GM12891 (cell line): ENCODE measurements at regions not wholly inside any gene's neighbourhood (a gene's known extent, or its start where the extent isn't known, plus 50 kb on each side); places are given as distances from the start of the nearest gene placed in this dataset.
A peak's percentile ranks its signal among the peaks of the same experiment; 100 is the strongest.

Experiments used
- DNase-seq: peaks from one replicate; pipeline ENCODE4 v3.0.0; 2011; ENCODE audit warnings: low spot score; ENCODE audit not compliant: insufficient read length
- FAIRE-seq: peaks from 2 replicates; lab custom pipeline; 2011; peaks lifted over from hg19 to GRCh38; lab: Jason Lieb, UNC
- PAX5 ChIP-seq: IDR thresholded peaks from 2 replicates; pipeline ENCODE4 v1.6.1; 2011; ENCODE audit warnings: low read length, moderate library complexity, mild to moderate bottlenecking; ENCODE audit not compliant: insufficient read depth, severe bottlenecking
- POLR2A ChIP-seq: IDR thresholded peaks from 2 replicates; pipeline ENCODE4 v1.6.1; 2011; ENCODE audit warnings: low read depth, low read length, control low read depth
- POLR2AphosphoS5 ChIP-seq: IDR thresholded peaks from 2 replicates; pipeline ENCODE4 v1.6.1; 2011; ENCODE audit warnings: low read depth, low read length, control low read depth
- POU2F2 ChIP-seq: IDR thresholded peaks from 2 replicates; pipeline ENCODE4 v1.6.1; 2011; ENCODE audit warnings: low read depth, mild to moderate bottlenecking, control low read depth, low read length, moderate library complexity
- SPI1 ChIP-seq: IDR thresholded peaks from 2 replicates; pipeline ENCODE4 v1.6.1; 2011; ENCODE audit warnings: low read depth, low read length, control low read depth
- TAF1 ChIP-seq: IDR thresholded peaks from 2 replicates; pipeline ENCODE4 v1.6.1; 2011; ENCODE audit warnings: low read depth, low read length, control low read depth

DNA sequence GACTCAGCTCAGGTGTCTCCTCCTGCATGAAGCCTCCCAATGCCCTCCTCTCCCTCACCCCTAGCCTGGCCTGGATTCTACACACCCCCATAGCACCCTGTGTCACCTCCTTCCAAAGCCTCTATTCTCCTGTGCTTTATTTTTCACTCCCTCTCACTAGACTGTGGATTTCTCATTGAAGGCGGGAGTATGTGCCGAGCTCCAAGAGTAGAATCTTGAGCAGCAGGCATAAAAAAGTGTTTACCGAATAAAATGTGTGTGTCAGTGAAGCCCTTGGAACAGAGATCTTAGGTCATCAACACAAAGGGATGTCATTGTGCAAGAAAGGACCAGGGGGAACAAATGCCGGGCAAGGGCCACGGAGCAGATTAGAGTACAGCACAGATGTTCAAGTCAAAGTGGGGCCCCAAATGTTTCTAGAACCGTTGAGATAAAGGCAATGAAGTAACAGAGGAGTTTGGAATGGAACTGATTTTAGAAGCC, 106.1 kb upstream of the TMEM170B start:
- FAIRE-seq = no peak
- DNase-seq = no peak
- no peak for TF ChIP-seq POLR2A
- no peak for TF ChIP-seq SPI1
- TF ChIP-seq POLR2AphosphoS5 = no peak
- TF ChIP-seq PAX5 = no peak
- no peak for TF ChIP-seq TAF1
- no peak for TF ChIP-seq POU2F2

DNA sequence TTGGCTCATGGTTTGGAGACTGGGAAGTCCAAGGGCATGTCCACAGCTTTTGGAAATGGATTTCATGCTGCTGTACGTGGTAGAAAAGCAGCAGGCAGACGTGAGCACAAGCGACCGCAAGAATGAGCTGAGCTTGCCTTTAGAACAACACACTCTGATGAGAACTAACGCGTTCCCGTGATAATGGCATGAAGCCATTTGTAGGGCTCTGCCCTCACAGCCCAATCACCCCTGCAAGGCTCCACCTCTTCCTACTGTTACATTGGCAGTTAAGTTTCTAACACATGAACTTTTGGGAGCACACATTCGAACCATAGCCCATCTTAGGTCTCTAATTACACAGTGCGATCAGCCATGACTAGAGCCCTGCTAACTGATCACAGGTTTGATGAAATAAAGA, 107.5 kb upstream of the TMEM170B start:
- TF ChIP-seq PAX5 (no peak), SPI1 (no peak)
- FAIRE-seq (no peak), DNase-seq (no peak)

DNA sequence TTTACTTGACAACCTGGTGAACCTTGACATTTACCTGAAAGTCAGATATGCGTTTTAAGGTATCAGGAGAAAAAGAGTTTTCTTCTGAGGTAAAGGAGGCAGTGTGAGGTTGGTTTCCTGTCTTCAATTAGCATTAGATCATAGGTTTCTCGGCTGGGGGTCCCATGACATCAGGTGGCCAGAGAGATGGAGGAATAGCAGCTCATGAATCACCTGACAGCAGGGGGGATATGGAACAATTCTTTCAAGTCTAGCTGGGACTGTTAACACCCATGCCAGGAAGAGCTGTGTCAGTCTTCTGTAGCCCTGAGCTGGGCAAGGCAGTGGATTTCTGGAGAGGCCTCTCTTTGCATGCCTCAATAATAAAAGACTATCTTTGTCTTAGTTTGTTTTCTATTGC, 108.0 kb upstream of the TMEM170B start:
- no peak for TF ChIP-seq TAF1
- no peak for TF ChIP-seq SPI1
- no peak for TF ChIP-seq POLR2AphosphoS5
- no peak for TF ChIP-seq PAX5
- TF ChIP-seq POLR2A = no peak
- no peak for TF ChIP-seq POU2F2
- FAIRE-seq = peak; percentile 61
- DNase-seq = no peak

DNA sequence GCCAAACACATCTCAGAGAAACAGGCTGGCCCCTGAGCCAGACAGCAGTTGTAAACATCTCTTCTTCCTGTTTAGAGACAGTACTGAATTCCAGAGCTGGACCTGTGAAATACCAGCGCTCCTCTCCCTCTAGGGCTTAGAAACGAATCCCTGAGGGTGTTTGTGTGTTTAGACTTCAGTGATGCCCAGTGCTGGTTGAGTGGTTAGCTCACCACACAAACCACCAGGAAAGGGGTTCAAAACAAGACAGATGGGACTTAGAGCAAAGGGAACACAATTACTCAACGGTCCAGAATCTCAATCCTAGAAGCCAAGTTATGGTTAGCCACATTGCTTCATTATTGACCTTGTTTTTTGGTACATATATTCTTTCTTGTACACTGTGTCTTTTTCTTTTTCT, 108.7 kb upstream of the TMEM170B start:
- DNase-seq = no peak
- peak; percentile 81 for FAIRE-seq
- TF ChIP-seq POLR2A = no peak
- peak; percentile 27 for TF ChIP-seq PAX5
- TF ChIP-seq TAF1 = no peak
- TF ChIP-seq POU2F2 = 0 out of 2 replicates have a peak, but pooled peaks have one; percentile 23

DNA sequence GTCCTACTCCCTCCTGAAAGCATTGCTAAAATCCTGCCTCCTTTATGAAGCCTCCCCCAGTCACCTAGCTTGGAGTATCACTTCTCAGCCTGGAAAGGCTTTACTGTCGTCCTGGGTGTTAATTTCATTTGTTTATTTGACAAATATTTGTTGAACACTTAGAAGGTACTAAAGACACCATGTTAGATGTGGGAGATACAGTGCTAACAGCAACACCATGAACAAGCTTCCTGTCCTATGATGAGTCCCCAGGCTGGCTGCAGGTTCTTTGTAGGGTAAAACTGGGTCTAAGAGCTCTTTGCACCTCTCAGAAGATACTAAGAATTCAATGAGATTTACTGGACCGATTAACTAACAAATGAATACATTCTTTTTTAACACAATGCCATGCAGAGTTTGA, 109.2 kb upstream of the TMEM170B start:
- peak; percentile 38 for FAIRE-seq
- TF ChIP-seq POLR2AphosphoS5 (no peak), POLR2A (no peak), PAX5 (no peak), TAF1 (no peak), SPI1 (no peak), POU2F2 (no peak)
- DNase-seq = no peak

DNA sequence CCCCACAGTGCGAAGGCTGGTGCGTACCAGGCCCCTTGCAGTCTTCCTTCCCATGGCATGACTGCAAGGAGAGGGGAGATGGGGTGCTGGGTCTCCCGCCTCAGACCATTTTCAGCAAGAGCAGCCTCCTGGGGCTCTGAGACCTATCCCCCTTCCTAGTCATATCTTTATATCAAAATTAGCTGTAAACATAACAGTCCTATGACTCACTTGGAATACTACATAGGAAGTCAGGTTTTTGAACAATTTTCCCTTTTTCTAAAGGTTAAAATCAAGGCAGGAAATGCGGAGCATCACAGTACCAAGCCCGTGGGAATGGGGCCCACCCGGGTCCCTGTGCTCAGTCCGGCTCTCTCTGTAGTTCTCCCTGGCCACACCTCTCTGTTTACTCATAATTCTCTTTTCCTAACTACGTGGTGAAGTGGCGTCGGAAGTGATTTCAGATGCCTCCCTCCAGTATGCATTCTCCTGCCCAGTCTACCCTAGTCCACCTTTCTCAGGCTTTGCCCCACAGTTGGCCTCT, 109.8 kb upstream of the TMEM170B start:
- TF ChIP-seq POU2F2 (no peak), POLR2A (no peak), POLR2AphosphoS5 (no peak), PAX5 (no peak), TAF1 (no peak), SPI1 (no peak)
- FAIRE-seq (no peak), DNase-seq (no peak)

GRCh38 chr6:11427091-11427722, 110.3 kb upstream of the TMEM170B start:
- no peak for DNase-seq
- TF ChIP-seq POLR2AphosphoS5 (no peak), PAX5 (no peak), POLR2A (no peak), SPI1 (no peak), POU2F2 (no peak), TAF1 (no peak)
- peak; percentile 69 for FAIRE-seq

DNA sequence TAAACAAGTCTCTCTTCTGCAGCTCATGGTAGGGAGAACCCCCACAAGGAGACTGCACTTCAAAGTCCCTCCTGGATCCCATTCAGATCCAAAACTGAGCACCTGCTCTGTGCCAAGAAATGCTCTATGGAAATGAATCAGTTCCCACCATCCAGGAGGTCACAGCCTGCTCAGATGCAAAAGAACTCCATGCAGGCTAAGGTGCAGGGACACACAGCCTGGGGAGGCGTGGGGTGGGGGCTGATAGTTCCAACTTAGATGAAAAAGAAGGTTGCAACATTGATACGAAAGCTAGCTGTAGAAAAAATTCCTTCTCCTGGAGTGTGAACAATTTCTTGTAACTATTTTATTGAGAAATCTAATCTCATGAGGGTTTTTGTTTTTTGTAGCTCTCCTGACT, 111.0 kb upstream of the TMEM170B start:
- no peak for TF ChIP-seq SPI1
- TF ChIP-seq TAF1 = no peak
- no peak for TF ChIP-seq POLR2AphosphoS5
- TF ChIP-seq PAX5 = no peak
- TF ChIP-seq POLR2A = no peak
- TF ChIP-seq POU2F2 = no peak
- FAIRE-seq (no peak), DNase-seq (no peak)

DNA sequence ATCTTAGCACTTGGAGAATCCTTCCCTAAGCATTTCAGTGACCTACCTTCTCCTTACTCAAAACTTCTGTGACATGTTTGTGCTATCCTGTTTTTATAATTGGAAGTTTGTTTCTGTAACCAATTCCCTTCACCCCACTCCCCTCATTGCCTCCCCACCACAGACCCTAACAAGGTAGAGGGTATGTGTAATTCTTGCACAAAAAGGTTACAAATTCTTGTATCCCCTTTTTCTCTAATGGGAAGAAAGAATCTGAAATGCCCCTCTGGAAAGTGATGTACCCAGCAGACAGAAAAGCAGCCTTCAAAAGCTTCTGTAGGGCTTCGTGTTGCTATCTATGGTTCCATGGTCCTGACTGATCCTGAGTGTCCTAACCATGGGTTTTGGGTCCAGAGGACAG, 111.7 kb upstream of the TMEM170B start:
- DNase-seq (no peak), FAIRE-seq (no peak)
- no peak for TF ChIP-seq PAX5
- TF ChIP-seq TAF1 = no peak
- no peak for TF ChIP-seq POLR2A
- TF ChIP-seq POLR2AphosphoS5 = no peak
- no peak for TF ChIP-seq POU2F2
- TF ChIP-seq SPI1 = no peak

DNA sequence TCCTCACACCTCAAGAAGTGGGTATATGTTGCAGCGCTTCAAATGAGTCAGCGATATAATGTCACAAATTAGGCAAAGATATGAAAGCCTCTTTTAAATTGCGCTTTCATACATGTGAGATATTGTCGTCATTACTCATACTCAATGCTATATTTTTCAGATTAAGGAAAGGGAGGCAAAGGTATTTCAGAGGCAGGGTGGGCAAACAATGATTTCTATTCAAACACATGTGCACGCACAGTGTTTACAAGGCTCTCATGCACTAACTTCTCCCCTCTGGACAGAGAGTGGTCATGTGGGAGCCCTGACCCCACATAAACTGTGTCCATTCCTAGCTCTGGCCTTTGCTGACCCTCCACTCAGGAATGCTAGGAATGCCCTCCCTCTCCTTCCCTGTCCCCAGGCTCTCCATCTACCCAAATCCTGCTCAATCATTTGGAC, 112.1 kb upstream of the TMEM170B start:
- TF ChIP-seq SPI1 (no peak), TAF1 (no peak), POLR2A (no peak), PAX5 (no peak), POU2F2 (no peak)
- DNase-seq = no peak
- FAIRE-seq = no peak
